Left lobe of liver (tissue), 2 donors: ENCODE measurements at regions not wholly inside any gene's neighbourhood (a gene's known extent, or its start where the extent isn't known, plus 50 kb on each side); places are given as distances from the start of the nearest gene placed in this dataset.
"Not testable (repeated sequence)": the region's sequence is repeated elsewhere in the genome, so short reads cannot be mapped to it uniquely, and the experiment has no call there.

Experiments
- ATAC-seq: fragments of 200-7000 bp; cut with Tn5 transposase; one replicate; pipeline ENCODE4 v1.9.1; 2020; ENCODE audit warnings: mild to moderate bottlenecking, moderate library complexity
- DNase-seq: peaks from one replicate; pipeline ENCODE4 v3.0.0-alpha.2; 2020; ENCODE audit warnings: low spot score
- donor health status: DM: no; HTN: no; CAD: no; lungs with moderate emphysema.
- donor health status: DM: no; HTN: yes; CAD: no.

DNA sequence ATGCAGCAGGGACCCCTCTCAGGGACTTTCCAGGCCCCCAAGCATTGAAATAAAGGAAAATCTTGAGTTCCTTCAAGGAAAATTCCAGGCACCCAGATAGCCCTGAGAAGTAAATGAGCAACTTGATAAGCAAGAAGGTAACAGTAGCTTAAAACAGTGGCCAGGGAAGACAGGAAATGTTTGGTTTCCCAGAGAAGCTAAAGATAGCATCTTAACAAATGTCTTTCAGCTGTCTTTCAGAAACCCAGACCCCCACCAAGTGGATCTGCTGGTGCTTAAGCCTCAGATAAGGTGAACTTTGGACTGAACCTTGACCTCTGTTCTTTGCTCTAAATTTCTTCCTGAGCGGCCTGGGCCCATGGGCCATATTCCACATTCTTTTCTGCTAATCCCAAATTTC lies 117.8 kb upstream of the CST7 start:
- DNase-seq (no peak), ATAC-seq (no peak)

DNA sequence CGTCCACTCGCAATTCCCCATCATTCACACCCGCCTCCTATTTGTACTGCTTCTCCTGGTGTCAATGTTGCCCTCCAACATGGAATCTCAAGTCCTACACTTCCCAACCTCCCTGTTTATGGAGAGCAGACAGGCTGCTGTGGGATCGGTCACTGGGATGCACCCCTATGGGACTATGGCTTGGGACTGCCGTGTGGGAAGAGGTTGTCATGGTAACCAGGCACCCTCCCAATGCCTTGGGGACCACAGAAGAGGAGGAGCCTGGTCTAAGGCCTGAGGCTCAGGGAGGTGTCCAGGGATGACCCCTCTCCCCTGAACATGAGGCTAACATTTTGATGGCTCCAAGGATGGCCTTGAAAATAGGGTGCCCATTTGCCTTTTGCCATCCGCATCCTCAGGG lies 116.6 kb upstream of the CST7 start:
- no peak for ATAC-seq

DNA sequence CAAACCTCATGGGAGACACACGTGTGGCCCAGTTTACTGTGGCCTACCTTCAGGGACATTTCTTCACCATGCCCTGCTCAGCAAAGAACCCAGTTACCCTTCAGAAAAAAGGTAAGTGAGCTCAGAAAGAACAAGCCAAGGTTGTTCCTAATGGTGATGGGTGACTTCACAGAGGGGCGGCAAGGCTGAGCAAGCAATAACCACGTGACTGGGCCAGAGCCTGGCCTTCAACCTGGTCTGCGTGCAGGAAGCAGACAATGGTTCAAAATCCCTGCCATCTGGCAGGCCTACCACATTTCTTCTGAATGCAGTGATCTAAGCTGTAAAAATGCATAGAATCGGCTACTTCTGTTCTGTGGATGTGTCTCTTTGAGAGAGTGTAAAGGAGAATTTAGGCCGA lies 115.5 kb upstream of the CST7 start:
- ATAC-seq (no peak), DNase-seq (no peak)

More for the DNA sequence above, 116.6 kb upstream of the CST7 start:
- no peak for DNase-seq

DNA sequence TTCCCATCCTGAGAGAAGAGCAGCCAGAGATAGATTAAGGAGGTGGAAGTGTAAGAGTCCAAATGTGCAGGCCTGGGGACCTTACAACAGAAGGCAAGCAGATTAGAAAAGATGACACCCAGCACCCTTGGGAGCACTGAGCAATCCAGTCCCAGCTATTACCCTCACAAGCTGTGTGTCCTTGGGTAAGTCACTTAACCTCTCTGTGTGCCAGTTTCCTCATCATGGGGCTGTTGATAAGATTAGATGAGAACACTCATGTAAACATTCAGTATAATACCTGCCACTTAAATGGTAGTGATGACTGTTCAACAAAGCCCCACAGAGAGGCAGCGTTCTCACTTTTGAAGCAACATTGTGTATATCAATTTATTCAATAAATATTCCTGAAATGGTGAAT lies 114.8 kb upstream of the CST7 start:
- DNase-seq (no peak), ATAC-seq (no peak)

DNA sequence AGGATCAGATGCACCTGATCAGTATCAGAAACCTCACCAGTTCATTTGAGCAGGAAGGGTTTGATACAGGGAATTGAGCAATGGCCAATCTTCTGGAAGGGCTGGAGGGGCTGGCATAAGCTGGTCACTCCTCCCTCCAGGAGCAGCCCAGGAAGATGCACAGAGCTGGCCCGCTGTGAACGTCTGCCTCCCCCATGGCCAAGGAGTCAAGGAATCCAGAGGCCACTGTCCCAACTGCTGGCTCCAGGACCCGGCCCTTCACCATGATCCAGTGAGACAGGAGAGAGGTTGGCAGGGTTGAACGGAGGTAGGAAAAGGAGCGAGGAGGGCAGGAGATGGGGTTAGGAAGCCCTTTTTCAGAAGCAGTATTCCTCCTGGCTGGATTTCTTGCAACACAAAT lies 113.9 kb upstream of the CST7 start:
- DNase-seq = no peak
- ATAC-seq = no peak

DNA sequence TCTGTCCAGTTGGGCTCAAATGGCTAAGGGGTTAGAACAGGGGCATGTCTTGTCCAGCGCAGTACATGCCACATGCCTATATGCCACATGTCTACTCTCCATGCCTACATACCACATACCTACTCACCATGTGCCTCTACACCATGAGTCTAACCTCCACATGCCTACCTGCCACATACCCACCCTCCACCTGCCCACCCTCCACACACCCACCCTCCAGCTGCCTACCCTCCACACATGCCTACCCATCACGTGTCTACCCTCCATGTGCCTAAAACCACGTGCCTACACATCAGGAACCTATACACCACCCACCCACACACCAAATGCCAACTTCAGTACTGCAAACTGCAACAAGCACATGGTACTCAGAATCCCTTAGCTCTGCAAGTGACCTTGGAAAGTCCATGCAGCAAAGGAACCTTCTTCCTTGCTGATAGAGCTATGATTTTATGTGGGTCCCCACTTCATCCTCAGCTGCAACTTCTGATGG lies 113.0 kb upstream of the CST7 start:
- ATAC-seq (no peak), DNase-seq (no peak)

DNA sequence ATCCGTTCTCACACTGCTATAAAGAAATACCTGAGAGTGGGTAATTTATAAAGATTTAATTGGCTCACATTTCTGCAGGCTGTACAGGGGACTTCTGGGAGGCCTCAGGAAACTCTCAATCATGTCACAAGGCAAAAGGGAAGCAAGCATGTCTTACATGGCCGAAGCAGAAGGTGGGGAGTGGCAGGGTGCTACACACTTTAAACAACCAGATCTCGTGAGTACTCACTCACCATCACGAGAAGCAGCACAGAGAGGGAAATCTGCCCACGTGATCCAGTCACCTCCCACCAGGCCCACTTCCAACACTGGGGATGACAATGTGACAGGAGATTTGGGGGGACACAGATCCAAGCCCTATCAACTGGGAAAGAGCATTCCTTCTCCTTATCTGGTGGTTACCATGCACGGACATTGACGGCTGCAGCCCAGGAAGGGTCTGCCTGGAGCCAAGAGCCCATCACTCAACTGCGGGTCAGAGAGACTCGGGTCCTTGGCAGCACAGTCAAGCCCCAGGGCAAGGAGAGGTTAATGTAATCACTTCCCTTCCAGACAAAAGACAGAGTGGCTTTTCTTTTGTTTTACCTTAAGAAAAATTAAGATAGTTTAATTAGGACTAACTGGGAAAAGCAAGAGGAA lies 112.3 kb upstream of the CST7 start:
- no peak for DNase-seq

DNA sequence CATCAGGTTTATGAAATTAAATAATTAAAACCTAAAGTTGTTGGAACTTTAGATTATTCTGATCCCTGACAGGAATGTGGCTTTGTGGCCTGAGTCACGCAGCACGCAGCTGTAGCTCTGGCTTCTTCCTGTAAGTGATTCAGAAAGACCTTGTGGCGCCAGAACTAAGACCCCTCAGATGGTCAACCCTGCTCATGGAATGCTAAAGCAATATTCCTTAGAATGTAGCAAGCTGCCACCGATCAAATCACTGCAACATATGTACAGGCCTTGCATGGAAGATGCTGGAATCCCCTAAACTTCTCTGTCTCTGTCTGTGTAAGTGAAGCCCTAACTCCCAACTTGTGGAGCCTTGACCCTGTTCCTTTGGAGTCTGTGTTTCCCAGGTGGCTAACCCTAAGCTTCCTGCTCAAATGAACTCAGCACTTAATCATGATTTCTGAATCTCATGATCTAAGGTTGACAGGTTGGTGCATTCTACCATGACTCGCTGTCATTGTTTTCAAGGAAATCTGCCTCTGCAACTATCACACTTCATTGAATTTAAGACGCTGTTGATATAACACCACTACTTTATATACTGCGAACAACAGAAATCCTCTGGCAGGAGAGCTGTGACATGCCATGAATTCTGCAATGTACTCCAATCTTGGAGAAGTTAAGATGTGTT lies 111.2 kb upstream of the CST7 start:
- ATAC-seq (no peak), DNase-seq (no peak)

More for the DNA sequence above, 112.3 kb upstream of the CST7 start:
- ATAC-seq = no peak

DNA sequence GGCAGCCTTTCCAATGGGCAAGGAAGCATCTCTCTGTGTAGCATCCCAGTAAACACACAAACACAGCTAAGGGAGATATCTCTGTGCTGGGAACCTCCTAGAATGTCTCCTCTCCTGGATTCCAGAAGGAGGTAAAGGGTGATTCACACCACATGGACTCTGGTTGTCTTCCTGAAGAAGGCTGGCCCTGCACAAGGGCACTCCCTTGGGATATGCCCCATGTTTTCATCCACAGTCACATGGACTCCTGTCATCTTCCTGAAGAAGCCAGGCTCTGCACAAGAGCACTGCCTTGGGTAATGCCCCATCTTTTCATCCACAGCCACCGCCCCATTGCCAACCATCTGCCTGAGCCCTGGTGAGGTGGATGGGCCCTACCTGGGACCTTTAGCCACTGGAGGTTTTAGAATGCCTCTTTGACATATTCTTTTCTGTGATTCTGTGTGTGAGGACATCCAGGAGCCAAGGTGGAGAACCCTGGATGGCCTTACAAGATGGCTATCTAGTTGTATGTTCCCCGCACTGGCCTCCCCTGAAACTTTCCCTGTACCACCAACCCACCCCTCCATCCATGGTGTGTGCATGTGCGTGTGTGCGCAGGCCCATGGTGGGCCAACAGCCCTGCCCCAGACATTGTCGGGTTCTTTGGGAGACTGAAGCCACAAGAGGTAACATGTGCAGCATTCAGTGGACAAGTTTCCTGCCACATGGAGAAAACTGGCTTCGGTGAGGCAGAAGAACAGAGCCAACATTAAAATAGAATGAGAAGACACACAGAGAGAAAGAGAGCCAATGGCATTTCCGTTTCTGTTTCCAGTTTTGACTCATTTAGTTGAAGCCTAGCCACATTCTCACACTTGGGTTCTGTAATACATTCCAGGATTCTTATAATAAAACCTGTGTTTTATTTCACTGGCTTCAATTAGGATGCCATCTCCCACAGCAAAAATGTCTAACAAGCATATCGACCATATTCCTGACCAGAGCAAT lies 110.2 kb upstream of the CST7 start:
- no peak for DNase-seq
- no peak for ATAC-seq

DNA sequence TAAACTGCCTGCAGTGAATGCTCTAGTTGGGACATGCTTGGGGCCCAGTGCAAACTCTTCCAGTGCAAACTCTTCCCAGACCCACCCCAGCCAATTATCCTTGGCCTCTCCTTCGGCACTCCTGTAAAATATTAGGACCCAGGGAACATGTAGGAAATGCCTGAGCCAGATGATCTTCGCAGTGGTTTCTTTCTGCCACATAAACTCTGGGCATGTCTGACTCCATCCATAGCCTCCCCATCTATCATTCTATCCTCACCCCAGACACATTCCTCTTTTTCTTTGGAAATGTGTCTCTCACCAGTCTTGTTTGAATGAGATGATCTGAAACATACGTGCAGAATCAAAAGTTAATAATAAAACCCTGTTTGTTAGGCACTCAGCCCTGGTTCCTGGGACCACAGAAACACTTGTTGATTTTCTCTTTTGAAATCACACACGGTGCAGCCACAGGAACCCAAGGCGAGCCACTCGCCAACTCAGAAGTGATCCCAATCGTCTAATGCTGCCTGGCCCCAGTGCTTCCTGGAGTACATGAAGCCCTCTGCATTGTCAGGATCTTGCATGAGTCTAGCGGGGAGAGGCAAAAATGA lies 108.9 kb upstream of the CST7 start:
- ATAC-seq (no peak), DNase-seq (no peak)

DNA sequence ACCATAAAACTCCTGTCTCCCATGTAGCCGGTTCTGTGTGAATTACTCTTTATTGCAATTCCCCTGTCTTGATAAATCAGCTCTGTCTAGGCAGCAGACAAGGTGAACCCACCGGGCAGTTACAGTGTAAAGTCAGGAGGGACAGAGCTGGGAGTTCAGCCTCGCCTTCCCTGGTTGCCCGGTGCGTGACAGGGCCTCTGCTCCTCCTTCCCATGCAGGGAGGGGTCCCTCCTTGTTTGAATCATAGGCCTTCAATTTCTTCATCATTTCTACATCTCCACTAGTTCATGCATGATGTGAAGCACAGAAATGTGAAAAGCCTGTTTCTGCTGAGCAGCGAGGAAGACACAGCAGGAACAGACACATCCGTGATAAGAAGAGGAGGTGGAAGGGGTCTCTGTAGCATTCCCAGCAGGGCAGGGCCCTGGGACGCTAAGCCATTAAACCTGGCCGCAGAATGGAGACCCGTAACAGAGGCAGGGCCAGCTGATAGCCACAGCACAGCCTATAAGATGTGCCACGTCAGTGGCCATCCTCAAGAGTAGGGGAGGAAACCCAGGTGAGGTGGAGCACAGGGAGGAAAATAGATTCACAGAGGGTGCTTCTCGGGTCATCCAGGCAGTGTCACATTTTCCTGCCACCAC lies 106.7 kb upstream of the CST7 start:
- DNase-seq (no peak), ATAC-seq (no peak)

DNA sequence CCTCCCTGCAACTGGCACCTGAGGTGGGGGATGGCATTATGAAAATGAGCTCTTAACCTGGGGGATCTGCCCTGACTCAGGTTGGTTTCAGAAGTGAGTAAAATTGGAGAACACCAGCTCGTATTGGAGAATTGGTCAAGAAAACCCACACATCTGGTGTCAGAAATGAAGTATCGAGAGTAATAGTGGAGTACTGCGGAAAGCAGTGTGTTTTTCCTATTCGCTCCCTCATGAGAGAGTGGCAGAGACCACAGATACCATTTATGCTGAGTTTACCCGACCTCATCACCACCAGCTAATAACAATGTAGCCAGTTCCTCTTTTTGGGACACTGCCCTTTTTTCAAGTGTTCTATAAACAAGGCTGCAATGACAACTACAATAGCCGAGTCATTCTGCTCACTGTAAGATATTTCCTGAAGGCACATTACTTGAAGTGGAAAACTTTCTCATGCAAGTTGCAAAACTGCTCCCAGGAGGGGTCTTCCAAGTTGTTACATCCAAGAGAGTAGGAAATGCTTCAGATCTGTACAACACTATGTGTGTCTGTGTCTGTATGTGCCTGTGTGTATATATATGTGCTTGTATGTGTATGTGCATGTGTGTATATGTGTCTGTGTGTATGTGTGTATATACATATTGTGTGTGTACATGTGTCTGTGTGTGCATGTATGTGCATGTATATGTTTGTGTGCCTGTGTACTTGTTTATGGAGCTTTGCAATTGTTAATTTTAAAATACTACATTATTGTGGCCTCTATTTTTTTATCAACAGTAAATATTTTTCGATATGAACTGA lies 106.0 kb upstream of the CST7 start:
- ATAC-seq (no peak), DNase-seq (no peak)

DNA sequence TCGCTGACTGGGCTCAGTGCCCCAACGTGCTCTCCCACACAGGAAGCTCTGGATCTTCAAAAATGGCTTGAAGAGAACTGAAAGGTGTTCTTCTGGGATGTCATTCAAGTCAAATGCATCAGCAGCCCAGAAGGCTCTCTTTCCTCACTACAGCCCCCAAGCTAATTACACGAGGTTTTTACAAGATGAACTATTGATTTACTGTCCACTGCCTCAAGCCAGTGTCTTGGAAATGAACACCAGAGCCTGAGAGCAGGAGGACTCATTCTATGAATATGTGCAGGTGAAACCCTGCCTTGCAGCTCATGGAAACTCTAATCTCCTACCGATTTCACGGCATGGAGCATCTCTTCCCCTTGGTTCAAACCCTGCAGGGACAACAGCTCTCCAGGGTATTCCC lies 98.9 kb upstream of the CST7 start:
- ATAC-seq (no peak), DNase-seq (no peak)

DNA sequence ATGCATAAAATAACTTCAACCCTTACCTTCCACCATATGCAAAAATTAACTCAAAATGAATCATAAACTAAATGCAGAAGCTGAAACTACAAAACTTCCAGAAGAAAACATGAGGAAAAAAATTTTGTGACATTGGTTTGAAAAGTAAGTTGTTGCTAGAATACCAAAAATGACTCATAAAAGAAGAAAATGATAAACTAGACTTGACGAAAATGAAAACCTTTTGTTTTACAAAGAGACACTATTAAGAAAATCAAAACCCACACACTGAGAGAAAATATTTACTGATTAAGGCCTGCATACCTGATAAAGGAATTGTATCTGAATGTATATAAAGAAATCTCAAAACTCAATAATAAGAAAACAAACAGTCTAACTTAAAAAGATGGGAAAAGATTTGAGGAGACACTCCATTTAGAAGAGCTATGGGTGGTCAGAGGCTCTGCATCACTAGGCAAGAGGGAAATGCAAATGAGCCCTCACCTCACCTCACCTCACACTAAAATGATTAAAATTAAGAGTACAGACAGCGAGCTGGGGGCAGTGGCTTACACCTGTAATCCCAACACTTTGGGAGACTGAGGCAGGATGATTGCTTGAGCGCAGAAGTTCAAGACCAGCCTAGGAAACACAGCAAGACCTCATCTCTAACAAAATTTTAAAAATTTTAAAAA lies 97.6 kb upstream of the CST7 start:
- ATAC-seq (no peak), DNase-seq (no peak)

DNA sequence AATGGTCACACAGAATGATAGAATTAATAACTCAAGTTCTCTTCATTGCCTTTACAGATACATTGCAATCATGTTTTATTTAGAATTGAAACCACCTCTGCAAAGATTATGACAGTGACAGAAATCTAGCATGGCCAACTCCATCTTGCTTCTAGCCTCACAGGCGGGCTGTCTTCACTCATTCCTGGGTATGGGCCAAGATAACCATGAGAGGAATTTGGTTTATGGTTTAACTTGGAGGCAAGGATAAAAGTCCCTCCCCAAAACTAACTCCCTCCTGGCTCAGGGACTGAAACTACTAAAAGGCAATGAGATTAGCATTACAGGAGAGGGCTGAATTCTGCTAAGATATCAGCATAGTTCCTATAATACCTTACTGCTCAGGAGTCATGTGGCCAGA lies 95.2 kb upstream of the CST7 start:
- ATAC-seq (no peak), DNase-seq (no peak)

DNA sequence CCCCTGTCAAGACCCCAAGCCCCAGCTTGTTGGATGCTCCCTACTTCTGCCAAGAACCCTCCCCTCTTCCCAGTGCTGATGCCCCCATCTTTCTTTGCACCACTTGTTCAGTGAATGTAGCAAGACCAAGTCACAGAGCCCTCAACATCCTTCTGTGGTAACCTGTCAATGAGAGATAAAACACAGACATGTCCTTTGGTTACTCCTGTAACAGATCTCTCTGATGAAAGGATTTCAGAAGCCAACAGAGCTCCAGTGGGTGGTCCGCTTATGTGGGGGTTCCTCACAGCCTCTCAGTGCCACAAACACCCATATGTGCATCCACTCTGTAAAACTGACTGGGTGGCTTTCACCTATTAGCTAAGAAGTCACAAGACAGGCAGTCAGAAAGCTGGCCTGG lies 93.2 kb upstream of the CST7 start:
- ATAC-seq = no peak

DNA sequence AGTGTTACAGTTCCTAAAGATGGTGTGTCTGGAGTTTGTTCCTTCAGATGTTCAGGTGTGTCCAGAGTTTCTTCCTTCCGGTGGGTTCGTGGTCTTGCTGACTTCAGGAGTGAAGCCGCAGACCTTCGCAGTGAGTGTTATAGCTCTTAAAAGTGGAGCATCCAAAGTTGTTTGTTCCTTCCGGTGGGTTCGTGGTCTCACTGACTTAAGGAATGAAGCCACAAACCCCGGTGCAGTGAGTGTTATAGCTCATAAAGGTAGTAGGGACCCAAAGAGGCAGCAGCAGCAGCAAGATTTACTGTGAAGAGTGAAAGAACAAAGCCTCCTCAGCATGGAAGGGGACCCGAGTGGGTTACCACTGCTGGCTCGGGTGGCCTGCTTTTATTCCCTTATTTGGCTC lies 90.6 kb upstream of the CST7 start:
- DNase-seq, ATAC-seq: not testable (repeated sequence)

More for the DNA sequence above, 93.2 kb upstream of the CST7 start:
- DNase-seq = no peak

DNA sequence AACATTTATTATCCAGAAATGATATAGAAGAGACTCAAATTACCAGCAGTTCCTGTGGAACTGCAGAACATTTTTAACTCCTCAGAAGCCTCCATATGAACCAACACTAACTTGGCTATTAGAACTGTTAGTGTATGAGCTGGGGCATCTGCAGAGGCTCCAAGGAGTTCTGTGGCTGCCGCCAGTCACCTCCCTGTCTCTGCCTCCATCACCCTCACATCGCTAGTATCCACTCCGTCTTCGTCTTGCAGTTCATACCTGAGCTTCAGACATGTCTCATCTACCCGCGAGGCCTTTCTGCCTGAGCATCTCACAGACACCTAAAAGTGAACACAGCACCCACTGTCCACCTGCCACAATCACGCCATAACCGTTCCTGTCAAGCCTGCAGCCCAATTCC lies 89.5 kb upstream of the CST7 start:
- no peak for DNase-seq
- no peak for ATAC-seq

DNA sequence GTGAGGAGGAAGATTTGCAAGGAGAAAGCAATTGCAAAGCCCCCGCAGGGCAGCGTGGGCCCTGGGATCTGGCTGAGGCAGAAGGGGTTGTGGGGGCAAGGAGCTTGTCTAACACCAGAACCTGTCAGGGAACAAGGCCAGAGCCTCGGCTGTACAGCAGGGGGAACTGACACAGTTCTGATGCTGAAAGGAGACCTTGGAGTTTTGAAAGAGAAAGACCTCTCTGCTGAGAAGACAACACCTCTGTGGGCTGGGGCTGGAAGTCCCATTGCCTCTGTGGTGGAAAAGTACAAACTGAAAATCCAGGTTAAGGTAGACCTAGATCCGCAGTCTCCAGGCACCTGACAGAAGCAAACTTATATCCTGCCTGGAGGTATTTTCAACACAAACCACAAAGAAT lies 86.9 kb upstream of the CST7 start:
- no peak for DNase-seq
- ATAC-seq = no peak
